ENCODE measurements at regions not wholly inside any gene's neighbourhood (a gene's known extent, or its start where the extent isn't known, plus 50 kb on each side); places are given as distances from the start of the nearest gene placed in this dataset.

- Histone ChIP-seq H3K4me1 (peaks cover 0 to 4% (median 0%) of the 10 kb centered on the region in 4 donors), H3K27ac (replicated peaks in 1 of 4) (no peak overlapping the region), H3K4me3 (no peak overlapping the region), H3K27me3 (no peaks in the 10 kb centered on the region), H3K36me3 (no peaks in the 10 kb centered on the region), H3K9me3 (no peaks in the 10 kb centered on the region)
- no peak for DNase-seq (ENCODE audit: extremely low spot score)
- intact Hi-C loops (cut with DNase I) = no loop called here
- WGBS = 90% methylated on average over 1 of the region's 1 CpG
- no peak for TF ChIP-seq POLR2AphosphoS5 (IDR thresholded peaks at IDR 0.05)
- TF ChIP-seq POLR2A (IDR thresholded peaks at IDR 0.05; ENCODE audit: low read depth) = no peak
- TF ChIP-seq EP300 (IDR thresholded peaks at IDR 0.05) = no peak
These were observed 374.3 kb upstream of the HSF2 start for GRCh38 chr6:122025104-122025503.

- no peak overlapping the region for H3K27ac ChIP-seq (replicated peaks in 1 of 4)
- H3K4me3 ChIP-seq = no peak overlapping the region
- intact Hi-C loops (cut with DNase I) = no loop called here
- DNase-seq (ENCODE audit: extremely low spot score) = no peak
- WGBS = 93% methylated on average over 3 of the region's 3 CpGs
- no peaks in the 10 kb centered on the region for H3K27me3 ChIP-seq
- no peaks in the 10 kb centered on the region for H3K9me3 ChIP-seq
- TF ChIP-seq EP300 (IDR thresholded peaks at IDR 0.05) (no peak), POLR2AphosphoS5 (IDR thresholded peaks at IDR 0.05) (no peak), POLR2A (IDR thresholded peaks at IDR 0.05; ENCODE audit: low read depth) (no peak), CTCF (IDR thresholded peaks at IDR 0.05) (no peak)
- no peaks in the 10 kb centered on the region for H3K36me3 ChIP-seq
- H3K4me1 ChIP-seq = peaks cover 0 to 4% (median 0%) of the 10 kb centered on the region in 4 donors
These were observed 372.7 kb upstream of the HSF2 start for GRCh38 chr6:122026582-122027369.

- intact Hi-C loops (cut with DNase I) = no loop called here
- Histone ChIP-seq H3K9me3 (no peaks in the 10 kb centered on the region), H3K27me3 (no peaks in the 10 kb centered on the region), H3K27ac (replicated peaks in 1 of 4) (no peak overlapping the region), H3K36me3 (no peaks in the 10 kb centered on the region), H3K4me1 (peaks cover 3 to 17% (median 9%) of the 10 kb centered on the region in 4 donors), H3K4me3 (no peak overlapping the region)
- no peak for TF ChIP-seq CTCF (IDR thresholded peaks at IDR 0.05)
- no peak for TF ChIP-seq EP300 (IDR thresholded peaks at IDR 0.05)
- TF ChIP-seq POLR2A (IDR thresholded peaks at IDR 0.05; ENCODE audit: low read depth) = no peak
- 86% methylated on average over 5 of the region's 5 CpGs for WGBS
- DNase-seq (ENCODE audit: extremely low spot score) = no peak
These were observed 370.4 kb upstream of the HSF2 start for GRCh38 chr6:122028933-122029522.

- WGBS = 5% methylated on average over 1 of the region's 1 CpG
- Histone ChIP-seq H3K27me3 (no peaks in the 10 kb centered on the region), H3K4me1 (peaks cover 3 to 15% (median 9%) of the 10 kb centered on the region in 4 donors), H3K36me3 (no peaks in the 10 kb centered on the region), H3K4me3 (no peak overlapping the region), H3K27ac (replicated peaks in 1 of 4) (peak overlapping the region in 3 of 4 donors; percentile 15 to 51 (median 44)), H3K9me3 (no peaks in the 10 kb centered on the region)
- TF ChIP-seq POLR2A (IDR thresholded peaks at IDR 0.05; ENCODE audit: low read depth) (no peak), CTCF (IDR thresholded peaks at IDR 0.05) (peak; percentile 56 to 70 (median 69)), EP300 (IDR thresholded peaks at IDR 0.05) (no peak)
- no peak for DNase-seq (ENCODE audit: extremely low spot score)
- intact Hi-C loops (cut with DNase I) = loop anchor here (2.0 kb wide), 1 partner anchor 601 kb away; no protein-coding TSS in a partner anchor
These were observed 365.8 kb upstream of the HSF2 start for GRCh38 chr6:122033564-122034181.

DNA sequence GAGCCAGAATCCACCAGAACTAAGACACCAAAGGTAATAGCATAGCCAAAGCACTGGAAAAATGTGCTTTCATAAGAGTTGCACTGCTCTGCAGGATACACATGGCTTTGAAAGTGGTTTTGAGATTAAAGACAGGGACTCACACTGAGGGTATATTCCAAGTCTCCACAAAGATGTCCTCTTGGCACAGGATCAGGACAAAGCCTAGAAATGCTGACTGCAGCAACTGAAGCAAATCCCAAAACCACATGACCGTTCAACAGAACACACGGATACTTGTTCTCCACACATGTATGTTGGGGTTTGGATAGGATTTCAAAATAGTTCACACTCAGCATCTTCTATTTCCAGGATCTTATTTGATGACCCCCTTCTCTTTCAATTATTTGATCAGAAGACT, 364.3 kb upstream of the HSF2 start:
- WGBS = 90% methylated on average over 2 of the region's 2 CpGs
- H3K9me3 ChIP-seq = no peaks in the 10 kb centered on the region
- intact Hi-C loops (cut with DNase I) = no loop called here

More for the DNA sequence above, 364.3 kb upstream of the HSF2 start:
- Histone ChIP-seq H3K36me3 (no peaks in the 10 kb centered on the region), H3K4me1 (peaks cover 3 to 16% (median 14%) of the 10 kb centered on the region in 4 donors), H3K27me3 (no peaks in the 10 kb centered on the region), H3K27ac (replicated peaks in 1 of 4) (no peak overlapping the region), H3K4me3 (no peak overlapping the region)
- TF ChIP-seq POLR2A (IDR thresholded peaks at IDR 0.05; ENCODE audit: low read depth) (no peak), POLR2AphosphoS5 (IDR thresholded peaks at IDR 0.05) (no peak), CTCF (IDR thresholded peaks at IDR 0.05) (no peak), EP300 (IDR thresholded peaks at IDR 0.05) (no peak)
- DNase-seq (ENCODE audit: extremely low spot score) = no peak
